ENCODE measurements at regions not wholly inside any gene's neighbourhood (a gene's known extent, or its start where the extent isn't known, plus 50 kb on each side); places are given as distances from the start of the nearest gene placed in this dataset.

DNA sequence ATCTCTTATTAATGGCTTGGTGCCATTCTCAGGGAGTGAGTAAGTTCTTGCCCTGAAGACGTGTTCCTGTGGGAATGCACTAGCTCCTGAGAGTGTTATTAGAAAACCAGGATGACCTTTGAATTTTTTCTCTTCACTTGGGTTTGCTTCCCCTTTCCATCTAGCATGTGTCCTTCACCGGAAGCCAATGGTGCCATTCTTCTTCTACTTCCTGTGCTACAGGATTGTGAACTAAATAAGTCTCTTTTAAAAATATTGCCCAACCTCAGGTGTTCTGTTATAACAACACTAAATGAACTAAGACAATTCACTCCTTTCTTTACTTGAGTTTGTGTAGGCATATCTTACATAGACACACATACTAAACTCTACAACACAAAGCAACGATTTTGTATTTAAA, 447.0 kb downstream of the SOX11 start:
- ATAC-seq (no peak), DNase-seq (ENCODE audit: low spot score) (no peak)
- H3K4me1 Mint-ChIP-seq = no peaks in the 10 kb centered on the region
- H3K4me3 Mint-ChIP-seq = no peak overlapping the region
- H3K27ac Mint-ChIP-seq = no peak overlapping the region
- no peak for TF ChIP-seq ZNF317 (CRISPR knock-in tag; IDR thresholded peaks at IDR 0.05; ENCODE audit: borderline replicate concordance, low read depth)
- CTCF ChIA-PET = no interaction called here
- peaks cover 74% of the 10 kb centered on the region for H3K9me3 Mint-ChIP-seq
- POLR2A ChIA-PET = no interaction called here
- peaks cover 62% of the 10 kb centered on the region for H3K36me3 Mint-ChIP-seq
- peaks cover 12% of the 10 kb centered on the region for H3K27me3 Mint-ChIP-seq (ENCODE audit: low read depth)

DNA sequence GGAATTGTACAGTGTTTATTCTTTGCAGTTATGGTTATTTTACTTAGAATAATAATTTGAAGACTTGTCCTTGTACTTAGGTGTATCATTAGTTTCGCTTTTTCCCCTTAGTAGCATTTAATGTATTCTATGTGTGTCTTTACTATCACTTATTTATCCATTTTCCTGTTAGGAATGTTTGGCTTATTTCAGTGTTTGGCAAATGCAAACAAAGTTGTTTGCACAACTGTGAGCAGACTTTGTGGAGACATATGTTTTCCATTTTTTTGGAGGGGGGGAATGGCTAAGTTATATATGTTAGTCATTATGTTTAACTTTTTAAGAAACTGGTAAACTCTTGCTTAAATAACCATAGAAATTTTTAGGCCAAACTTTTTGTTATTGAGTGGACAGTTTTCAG, 447.7 kb downstream of the SOX11 start:
- ChIA-PET POLR2A (no interaction called here), CTCF (no interaction called here)
- no peak for ATAC-seq
- no peak for TF ChIP-seq ZNF263 (CRISPR knock-in tag; IDR thresholded peaks at IDR 0.05; ENCODE audit: low read depth)
- TF ChIP-seq NR1H2 (CRISPR knock-in tag; IDR thresholded peaks at IDR 0.05) = no peak
- no peak for TF ChIP-seq RORB (CRISPR knock-in tag; IDR thresholded peaks at IDR 0.05)
- TF ChIP-seq CBFB (CRISPR knock-in tag; IDR thresholded peaks at IDR 0.05; ENCODE audit: low read depth) = no peak
- TF ChIP-seq OVOL2 (CRISPR knock-in tag; IDR thresholded peaks at IDR 0.05; ENCODE audit: borderline replicate concordance) = no peak
- TF ChIP-seq, protein P1, sequence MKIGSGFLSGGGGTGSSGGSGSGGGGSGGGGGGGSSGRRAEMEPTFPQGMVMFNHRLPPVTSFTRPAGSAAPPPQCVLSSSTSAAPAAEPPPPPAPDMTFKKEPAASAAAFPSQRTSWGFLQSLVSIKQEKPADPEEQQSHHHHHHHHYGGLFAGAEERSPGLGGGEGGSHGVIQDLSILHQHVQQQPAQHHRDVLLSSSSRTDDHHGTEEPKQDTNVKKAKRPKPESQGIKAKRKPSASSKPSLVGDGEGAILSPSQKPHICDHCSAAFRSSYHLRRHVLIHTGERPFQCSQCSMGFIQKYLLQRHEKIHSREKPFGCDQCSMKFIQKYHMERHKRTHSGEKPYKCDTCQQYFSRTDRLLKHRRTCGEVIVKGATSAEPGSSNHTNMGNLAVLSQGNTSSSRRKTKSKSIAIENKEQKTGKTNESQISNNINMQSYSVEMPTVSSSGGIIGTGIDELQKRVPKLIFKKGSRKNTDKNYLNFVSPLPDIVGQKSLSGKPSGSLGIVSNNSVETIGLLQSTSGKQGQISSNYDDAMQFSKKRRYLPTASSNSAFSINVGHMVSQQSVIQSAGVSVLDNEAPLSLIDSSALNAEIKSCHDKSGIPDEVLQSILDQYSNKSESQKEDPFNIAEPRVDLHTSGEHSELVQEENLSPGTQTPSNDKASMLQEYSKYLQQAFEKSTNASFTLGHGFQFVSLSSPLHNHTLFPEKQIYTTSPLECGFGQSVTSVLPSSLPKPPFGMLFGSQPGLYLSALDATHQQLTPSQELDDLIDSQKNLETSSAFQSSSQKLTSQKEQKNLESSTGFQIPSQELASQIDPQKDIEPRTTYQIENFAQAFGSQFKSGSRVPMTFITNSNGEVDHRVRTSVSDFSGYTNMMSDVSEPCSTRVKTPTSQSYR (CRISPR knock-in tag; IDR thresholded peaks at IDR 0.05) = no peak
- TF ChIP-seq SOX15 (CRISPR knock-in tag; IDR thresholded peaks at IDR 0.05) = no peak
- no peak for TF ChIP-seq TP53 (CRISPR knock-in tag; IDR thresholded peaks at IDR 0.05)
- TF ChIP-seq, protein P2, sequence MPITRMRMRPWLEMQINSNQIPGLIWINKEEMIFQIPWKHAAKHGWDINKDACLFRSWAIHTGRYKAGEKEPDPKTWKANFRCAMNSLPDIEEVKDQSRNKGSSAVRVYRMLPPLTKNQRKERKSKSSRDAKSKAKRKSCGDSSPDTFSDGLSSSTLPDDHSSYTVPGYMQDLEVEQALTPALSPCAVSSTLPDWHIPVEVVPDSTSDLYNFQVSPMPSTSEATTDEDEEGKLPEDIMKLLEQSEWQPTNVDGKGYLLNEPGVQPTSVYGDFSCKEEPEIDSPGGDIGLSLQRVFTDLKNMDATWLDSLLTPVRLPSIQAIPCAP (CRISPR knock-in tag; IDR thresholded peaks at IDR 0.05) = no peak
- no peak for TF ChIP-seq ZBTB21 (CRISPR knock-in tag; IDR thresholded peaks at IDR 0.05; ENCODE audit: borderline replicate concordance)
- TF ChIP-seq FOXP1 (CRISPR knock-in tag; IDR thresholded peaks at IDR 0.05; ENCODE audit: borderline replicate concordance) = no peak
- no peak for TF ChIP-seq E2F5 (CRISPR knock-in tag; IDR thresholded peaks at IDR 0.05)
- no peak for TF ChIP-seq ZNF671 (CRISPR knock-in tag; IDR thresholded peaks at IDR 0.05)
- TF ChIP-seq FOXK1 (CRISPR knock-in tag; IDR thresholded peaks at IDR 0.05) = no peak
- no peak for TF ChIP-seq ESRRA (CRISPR knock-in tag; IDR thresholded peaks at IDR 0.05; ENCODE audit: borderline replicate concordance)
- no peak for TF ChIP-seq MAX (CRISPR knock-in tag; IDR thresholded peaks at IDR 0.05)
- no peak for TF ChIP-seq ZNF396 (CRISPR knock-in tag; IDR thresholded peaks at IDR 0.05; ENCODE audit: borderline replicate concordance)
- TF ChIP-seq PRRX2 (CRISPR knock-in tag; IDR thresholded peaks at IDR 0.05) = no peak
- no peak for TF ChIP-seq SP1 (CRISPR knock-in tag; conservative IDR thresholded peaks at IDR 0.05)
- no peak for TF ChIP-seq ZNF138 (CRISPR knock-in tag; conservative IDR thresholded peaks at IDR 0.05)
- peaks cover 74% of the 10 kb centered on the region for H3K9me3 Mint-ChIP-seq
- peaks cover 62% of the 10 kb centered on the region for H3K36me3 Mint-ChIP-seq
- H3K27me3 Mint-ChIP-seq (ENCODE audit: low read depth) = peaks cover 12% of the 10 kb centered on the region
- DNase-seq (ENCODE audit: low spot score) = no peak
- H3K27ac Mint-ChIP-seq = no peak overlapping the region
- no peak overlapping the region for H3K4me3 Mint-ChIP-seq
- H3K4me1 Mint-ChIP-seq = no peaks in the 10 kb centered on the region

GRCh38 chr2:6140509-6140908, 448.3 kb downstream of the SOX11 start:
- DNase-seq (ENCODE audit: low spot score) = no peak
- H3K36me3 Mint-ChIP-seq = peaks cover 65% of the 10 kb centered on the region
- no peak overlapping the region for H3K4me3 Mint-ChIP-seq
- POLR2A ChIA-PET = no interaction called here
- H3K27me3 Mint-ChIP-seq (ENCODE audit: low read depth) = peaks cover 13% of the 10 kb centered on the region
- ATAC-seq = no peak
- CTCF ChIA-PET = no interaction called here
- no peak overlapping the region for H3K27ac Mint-ChIP-seq
- peaks cover 75% of the 10 kb centered on the region for H3K9me3 Mint-ChIP-seq
- H3K4me1 Mint-ChIP-seq = no peaks in the 10 kb centered on the region
- TF ChIP-seq JAZF1 (CRISPR knock-in tag; IDR thresholded peaks at IDR 0.05) (no peak), CREM (CRISPR knock-in tag; IDR thresholded peaks at IDR 0.05) (no peak), NFYB (CRISPR knock-in tag; conservative IDR thresholded peaks at IDR 0.05; ENCODE audit: low read depth) (no peak), SP1 (CRISPR knock-in tag; conservative IDR thresholded peaks at IDR 0.05) (no peak), RORB (CRISPR knock-in tag; IDR thresholded peaks at IDR 0.05) (no peak), NR3C1 (CRISPR knock-in tag; conservative IDR thresholded peaks at IDR 0.05; ENCODE audit: low read depth) (no peak)
- TF ChIP-seq, protein P3, sequence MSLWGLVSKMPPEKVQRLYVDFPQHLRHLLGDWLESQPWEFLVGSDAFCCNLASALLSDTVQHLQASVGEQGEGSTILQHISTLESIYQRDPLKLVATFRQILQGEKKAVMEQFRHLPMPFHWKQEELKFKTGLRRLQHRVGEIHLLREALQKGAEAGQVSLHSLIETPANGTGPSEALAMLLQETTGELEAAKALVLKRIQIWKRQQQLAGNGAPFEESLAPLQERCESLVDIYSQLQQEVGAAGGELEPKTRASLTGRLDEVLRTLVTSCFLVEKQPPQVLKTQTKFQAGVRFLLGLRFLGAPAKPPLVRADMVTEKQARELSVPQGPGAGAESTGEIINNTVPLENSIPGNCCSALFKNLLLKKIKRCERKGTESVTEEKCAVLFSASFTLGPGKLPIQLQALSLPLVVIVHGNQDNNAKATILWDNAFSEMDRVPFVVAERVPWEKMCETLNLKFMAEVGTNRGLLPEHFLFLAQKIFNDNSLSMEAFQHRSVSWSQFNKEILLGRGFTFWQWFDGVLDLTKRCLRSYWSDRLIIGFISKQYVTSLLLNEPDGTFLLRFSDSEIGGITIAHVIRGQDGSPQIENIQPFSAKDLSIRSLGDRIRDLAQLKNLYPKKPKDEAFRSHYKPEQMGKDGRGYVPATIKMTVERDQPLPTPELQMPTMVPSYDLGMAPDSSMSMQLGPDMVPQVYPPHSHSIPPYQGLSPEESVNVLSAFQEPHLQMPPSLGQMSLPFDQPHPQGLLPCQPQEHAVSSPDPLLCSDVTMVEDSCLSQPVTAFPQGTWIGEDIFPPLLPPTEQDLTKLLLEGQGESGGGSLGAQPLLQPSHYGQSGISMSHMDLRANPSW (CRISPR knock-in tag; conservative IDR thresholded peaks at IDR 0.05; ENCODE audit: low read depth) = no peak
- TF ChIP-seq, protein P4, sequence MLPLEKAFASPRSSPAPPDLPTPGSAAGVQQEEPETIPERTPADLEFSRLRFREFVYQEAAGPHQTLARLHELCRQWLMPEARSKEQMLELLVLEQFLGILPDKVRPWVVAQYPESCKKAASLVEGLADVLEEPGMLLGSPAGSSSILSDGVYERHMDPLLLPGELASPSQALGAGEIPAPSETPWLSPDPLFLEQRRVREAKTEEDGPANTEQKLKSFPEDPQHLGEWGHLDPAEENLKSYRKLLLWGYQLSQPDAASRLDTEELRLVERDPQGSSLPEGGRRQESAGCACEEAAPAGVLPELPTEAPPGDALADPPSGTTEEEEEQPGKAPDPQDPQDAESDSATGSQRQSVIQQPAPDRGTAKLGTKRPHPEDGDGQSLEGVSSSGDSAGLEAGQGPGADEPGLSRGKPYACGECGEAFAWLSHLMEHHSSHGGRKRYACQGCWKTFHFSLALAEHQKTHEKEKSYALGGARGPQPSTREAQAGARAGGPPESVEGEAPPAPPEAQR (CRISPR knock-in tag; IDR thresholded peaks at IDR 0.05) = no peak

Data from WTC11 (cell line).